ENCODE measurements at regions not wholly inside any gene's neighbourhood (a gene's known extent, or its start where the extent isn't known, plus 50 kb on each side); places are given as distances from the start of the nearest gene placed in this dataset.
"Not testable (repeated sequence)": the region's sequence is repeated elsewhere in the genome, so short reads cannot be mapped to it uniquely, and the experiment has no call there.

DNA sequence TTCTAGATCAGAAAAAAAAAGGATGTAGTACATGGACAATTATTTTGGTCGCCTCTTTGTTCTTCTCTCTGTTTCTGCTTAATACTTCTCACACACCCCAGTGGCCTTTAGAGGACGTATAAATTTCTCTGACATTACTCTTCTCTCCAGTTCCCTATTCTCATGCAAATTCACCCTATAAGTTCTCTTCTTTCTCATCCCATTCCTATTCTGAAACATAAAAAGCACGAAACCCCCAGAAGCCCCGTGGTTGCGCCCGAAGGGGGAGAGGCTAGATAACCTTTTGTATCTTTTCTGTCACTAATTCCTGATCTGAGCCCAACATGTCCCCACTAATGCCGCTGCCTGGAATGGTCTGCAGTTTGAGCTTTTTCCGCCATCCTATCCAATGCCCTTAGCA is 136.9 kb downstream of the SKIDA1 start:
- no peak overlapping the region for H3K4me3 ChIP-seq
- H3K27me3 ChIP-seq, result peaks cover 0 to 4% (median 0%) of the 10 kb centered on the region in 3 donors
- intact Hi-C loops (cut with DNase I; ENCODE audit: low total_unique reads), result no loop called here
- no peaks in the 10 kb centered on the region for H3K36me3 ChIP-seq
- H3K9me3 ChIP-seq, result no peaks in the 10 kb centered on the region
- no peak for TF ChIP-seq POLR2A (IDR thresholded peaks at IDR 0.05)
- no peak for TF ChIP-seq EP300 (IDR thresholded peaks at IDR 0.05)
- TF ChIP-seq, protein P1, sequence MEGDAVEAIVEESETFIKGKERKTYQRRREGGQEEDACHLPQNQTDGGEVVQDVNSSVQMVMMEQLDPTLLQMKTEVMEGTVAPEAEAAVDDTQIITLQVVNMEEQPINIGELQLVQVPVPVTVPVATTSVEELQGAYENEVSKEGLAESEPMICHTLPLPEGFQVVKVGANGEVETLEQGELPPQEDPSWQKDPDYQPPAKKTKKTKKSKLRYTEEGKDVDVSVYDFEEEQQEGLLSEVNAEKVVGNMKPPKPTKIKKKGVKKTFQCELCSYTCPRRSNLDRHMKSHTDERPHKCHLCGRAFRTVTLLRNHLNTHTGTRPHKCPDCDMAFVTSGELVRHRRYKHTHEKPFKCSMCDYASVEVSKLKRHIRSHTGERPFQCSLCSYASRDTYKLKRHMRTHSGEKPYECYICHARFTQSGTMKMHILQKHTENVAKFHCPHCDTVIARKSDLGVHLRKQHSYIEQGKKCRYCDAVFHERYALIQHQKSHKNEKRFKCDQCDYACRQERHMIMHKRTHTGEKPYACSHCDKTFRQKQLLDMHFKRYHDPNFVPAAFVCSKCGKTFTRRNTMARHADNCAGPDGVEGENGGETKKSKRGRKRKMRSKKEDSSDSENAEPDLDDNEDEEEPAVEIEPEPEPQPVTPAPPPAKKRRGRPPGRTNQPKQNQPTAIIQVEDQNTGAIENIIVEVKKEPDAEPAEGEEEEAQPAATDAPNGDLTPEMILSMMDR (IDR thresholded peaks at IDR 0.05), result no peak
- no peak for TF ChIP-seq POLR2AphosphoS5 (IDR thresholded peaks at IDR 0.05)
- WGBS, 5 donors, result 75 to 82% (median 78%) methylated on average over 8 of the region's 8 CpGs
- no peak overlapping the region for H3K27ac ChIP-seq
- H3K4me1 ChIP-seq, result no peaks in the 10 kb centered on the region
- no peak for DNase-seq

DNA sequence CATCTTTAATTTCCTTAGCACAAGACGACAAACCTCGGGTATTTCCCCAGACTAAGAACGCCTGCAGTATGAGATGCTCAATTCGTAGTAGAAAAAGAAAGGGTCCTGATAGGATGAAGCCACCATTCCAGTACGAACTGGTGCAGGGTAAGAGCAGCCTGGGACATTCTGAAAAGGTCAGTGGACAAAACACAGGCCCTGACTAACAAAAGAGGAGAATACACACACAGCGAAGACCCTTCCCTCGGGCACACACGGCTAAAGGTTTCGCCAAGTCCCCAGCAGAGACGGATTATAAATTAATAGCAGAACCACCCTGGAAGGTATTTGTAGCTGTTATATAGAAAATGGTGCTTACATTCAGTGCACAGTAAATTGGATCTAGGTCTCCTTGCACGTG is 137.6 kb downstream of the SKIDA1 start:
- no peak for DNase-seq
- Histone ChIP-seq H3K9me3 (no peaks in the 10 kb centered on the region), H3K27me3 (peaks cover 0 to 4% (median 0%) of the 10 kb centered on the region in 3 donors), H3K36me3 (no peaks in the 10 kb centered on the region), H3K27ac (no peak overlapping the region), H3K4me3 (no peak overlapping the region), H3K4me1 (no peaks in the 10 kb centered on the region)
- TF ChIP-seq, protein P1 (IDR thresholded peaks at IDR 0.05), result no peak
- TF ChIP-seq POLR2A (IDR thresholded peaks at IDR 0.05) (no peak), POLR2AphosphoS5 (IDR thresholded peaks at IDR 0.05) (no peak), EP300 (IDR thresholded peaks at IDR 0.05) (no peak)
- WGBS, 5 donors, result 77 to 84% (median 83%) methylated on average over 11 of the region's 11 CpGs
- intact Hi-C loops (cut with DNase I; ENCODE audit: low total_unique reads), result no loop called here

DNA sequence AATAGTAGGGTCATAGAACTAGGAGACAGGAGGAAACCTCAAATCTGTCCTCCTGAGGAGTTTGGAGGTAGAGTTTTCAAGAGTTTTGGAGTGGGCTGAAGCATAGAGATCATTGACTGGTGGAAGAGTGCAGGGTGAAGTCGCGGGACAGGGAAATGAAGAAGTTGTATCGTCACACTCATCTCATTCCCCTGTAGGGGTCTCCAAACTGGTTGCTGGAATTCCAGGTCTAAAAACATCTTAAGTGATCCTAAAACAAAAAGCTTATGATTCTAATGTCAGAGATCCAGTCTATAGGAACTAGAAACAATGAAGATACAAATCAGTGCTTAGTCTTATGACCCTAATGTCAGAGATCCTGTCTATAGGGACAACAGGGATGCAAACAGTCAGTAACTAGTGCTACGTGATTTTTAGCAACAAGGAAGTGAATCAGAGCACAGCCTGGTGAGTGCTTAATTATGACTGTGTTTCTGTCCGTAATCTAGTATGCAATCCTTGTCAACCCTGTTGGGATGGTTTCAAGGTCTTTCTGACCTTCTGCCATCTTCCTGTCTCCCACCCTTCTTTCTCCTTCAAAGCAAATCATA is 139.4 kb downstream of the SKIDA1 start:
- no peak for DNase-seq
- H3K36me3 ChIP-seq, result no peaks in the 10 kb centered on the region
- no peak overlapping the region for H3K27ac ChIP-seq
- H3K27me3 ChIP-seq, result peaks cover 0 to 4% (median 0%) of the 10 kb centered on the region in 3 donors
- WGBS, 5 donors, result 81 to 87% (median 83%) methylated on average over 5 of the region's 5 CpGs
- no peaks in the 10 kb centered on the region for H3K4me1 ChIP-seq
- no peak for TF ChIP-seq POLR2A (IDR thresholded peaks at IDR 0.05)
- TF ChIP-seq EP300 (IDR thresholded peaks at IDR 0.05), result no peak
- no peak for TF ChIP-seq POLR2AphosphoS5 (IDR thresholded peaks at IDR 0.05)
- TF ChIP-seq, protein P1 (IDR thresholded peaks at IDR 0.05), result no peak
- no peak overlapping the region for H3K4me3 ChIP-seq
- intact Hi-C loops (cut with DNase I; ENCODE audit: low total_unique reads), result no loop called here
- H3K9me3 ChIP-seq, result no peaks in the 10 kb centered on the region

DNA sequence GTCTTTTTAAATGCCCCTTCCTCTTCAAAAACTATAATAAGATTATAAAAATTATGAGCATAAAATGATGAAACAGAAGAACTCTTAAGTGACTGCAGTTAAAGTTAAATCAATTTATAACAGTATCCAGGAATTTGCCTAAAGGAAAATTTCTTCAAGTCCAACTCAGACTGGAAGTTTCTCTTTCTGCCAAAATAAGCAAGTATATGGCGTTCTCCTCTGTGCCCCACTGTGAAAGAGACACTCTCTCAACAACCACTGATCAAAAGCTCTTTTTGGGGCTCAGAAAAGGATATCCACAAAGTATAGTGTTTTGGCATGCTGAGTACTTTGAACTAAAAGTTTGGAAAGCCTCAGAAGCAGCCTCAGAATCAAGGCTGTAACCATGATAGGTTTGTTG is 139.9 kb downstream of the SKIDA1 start:
- 67 to 94% (median 69%) methylated on average over 1 of the region's 1 CpG for WGBS, 5 donors

DNA sequence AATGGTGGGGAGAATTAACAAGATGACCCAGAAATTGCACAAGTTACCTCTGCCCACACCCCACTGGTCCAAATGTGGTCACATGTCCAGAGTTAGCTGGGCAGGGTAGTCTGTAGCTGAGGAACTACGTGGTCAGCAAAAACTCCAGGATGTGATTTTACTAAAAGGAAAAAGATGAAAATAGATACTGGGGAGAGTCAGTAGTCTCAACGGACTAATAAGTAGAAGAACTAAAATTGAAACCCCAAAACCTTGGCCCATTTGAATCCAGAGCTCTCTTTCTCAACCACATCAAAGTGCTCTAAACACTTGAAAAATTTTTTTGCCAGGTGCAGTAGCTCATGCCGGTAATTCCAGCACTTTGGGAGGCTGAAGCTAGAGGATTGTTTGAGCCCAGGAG is 146.3 kb downstream of the SKIDA1 start:
- TF ChIP-seq EP300 (IDR thresholded peaks at IDR 0.05), result no peak
- TF ChIP-seq, protein P1 (IDR thresholded peaks at IDR 0.05), result no peak
- TF ChIP-seq POLR2AphosphoS5 (IDR thresholded peaks at IDR 0.05), result no peak
- TF ChIP-seq POLR2A (IDR thresholded peaks at IDR 0.05), result no peak
- H3K9me3 ChIP-seq, result no peaks in the 10 kb centered on the region
- H3K4me1 ChIP-seq, result no peaks in the 10 kb centered on the region
- H3K27me3 ChIP-seq, result no peaks in the 10 kb centered on the region
- H3K27ac ChIP-seq, result no peak overlapping the region
- 55 to 77% (median 65%) methylated on average over 3 of the region's 3 CpGs for WGBS, 5 donors
- intact Hi-C loops (cut with DNase I; ENCODE audit: low total_unique reads), result no loop called here
- H3K36me3 ChIP-seq, result no peaks in the 10 kb centered on the region
- no peak for DNase-seq
- no peak overlapping the region for H3K4me3 ChIP-seq

More for the DNA sequence above, 139.9 kb downstream of the SKIDA1 start:
- Histone ChIP-seq H3K27ac (no peak overlapping the region), H3K4me3 (no peak overlapping the region), H3K9me3 (no peaks in the 10 kb centered on the region), H3K36me3 (no peaks in the 10 kb centered on the region), H3K27me3 (peaks cover 0 to 4% (median 0%) of the 10 kb centered on the region in 3 donors), H3K4me1 (no peaks in the 10 kb centered on the region)
- TF ChIP-seq POLR2AphosphoS5 (IDR thresholded peaks at IDR 0.05), result no peak
- intact Hi-C loops (cut with DNase I; ENCODE audit: low total_unique reads), result no loop called here
- DNase-seq, result no peak

DNA sequence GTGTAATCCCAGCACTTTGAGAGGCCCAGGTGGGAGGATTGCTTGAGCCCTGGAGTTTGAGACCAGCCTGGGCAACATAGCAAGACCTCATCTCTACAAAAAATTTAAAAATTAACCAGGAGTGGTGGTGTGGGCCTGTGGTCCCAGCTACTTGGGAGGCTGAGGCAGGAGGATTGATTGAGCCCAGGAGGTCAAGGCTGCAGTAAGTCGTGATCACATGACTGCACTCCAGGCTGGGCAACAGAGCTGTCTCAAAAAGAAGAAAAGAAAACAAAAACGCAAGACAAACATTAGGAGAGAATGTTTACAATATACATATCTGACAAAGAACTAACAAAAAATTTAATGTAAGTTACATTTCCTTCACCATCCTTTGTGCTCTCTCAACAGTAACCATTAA is 150.2 kb downstream of the SKIDA1 start:
- DNase-seq; H3K27ac ChIP-seq; H3K4me1 ChIP-seq; H3K27me3 ChIP-seq; intact Hi-C loops (cut with DNase I; ENCODE audit: low total_unique reads); H3K4me3 ChIP-seq; H3K9me3 ChIP-seq; H3K36me3 ChIP-seq: not testable (repeated sequence)
- 61 to 86% (median 73%) methylated on average over 2 of the region's 2 CpGs for WGBS, 5 donors

DNA sequence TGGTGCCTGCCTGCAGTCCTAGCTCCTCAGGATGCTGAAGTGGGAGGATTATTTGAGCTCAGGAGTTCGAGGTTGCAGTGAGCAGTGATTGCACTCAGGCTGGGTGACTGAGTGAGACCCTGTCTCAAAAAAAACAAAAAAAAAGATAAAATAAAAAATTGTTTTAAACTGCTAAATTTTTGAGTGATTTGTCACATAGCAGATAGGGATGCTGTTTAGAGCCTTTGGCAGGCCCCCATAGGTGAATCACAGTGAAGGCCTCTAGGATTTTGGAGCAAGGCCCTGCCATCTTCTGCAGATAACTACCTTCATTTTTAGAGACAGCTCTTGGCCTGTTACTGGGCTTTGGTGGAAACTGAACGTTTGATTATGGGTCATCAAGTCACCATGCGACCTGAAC is 151.6 kb downstream of the SKIDA1 start:
- intact Hi-C loops (cut with DNase I; ENCODE audit: low total_unique reads); H3K27ac ChIP-seq: not testable (repeated sequence)
- 71 to 89% (median 88%) methylated on average over 3 of the region's 3 CpGs for WGBS, 5 donors

More for the DNA sequence above, 151.6 kb downstream of the SKIDA1 start:
- not testable (repeated sequence) for DNase-seq, H3K4me3 ChIP-seq, H3K36me3 ChIP-seq, H3K4me1 ChIP-seq, H3K27me3 ChIP-seq, H3K9me3 ChIP-seq

All from stomach (tissue), 8 donors.